Effector memory CD8-positive, alpha-beta T cell (primary cell): ENCODE measurements at regions not wholly inside any gene's neighbourhood (a gene's known extent, or its start where the extent isn't known, plus 50 kb on each side); places are given as distances from the start of the nearest gene placed in this dataset.
"Not testable (repeated sequence)": the region's sequence is repeated elsewhere in the genome, so short reads cannot be mapped to it uniquely, and the experiment has no call there.

Source experiments
- ATAC-seq: fragments of 150-1000 bp; cut with Tn5 transposase; replicated peaks from 2 replicates; pipeline ENCODE4 v1.10.0; 2021; ENCODE audit warnings: mild to moderate bottlenecking, moderate library complexity
- DNase-seq, 3 experiments: peaks; one replicate each; pipeline ENCODE4 v3.0.0; 2021
- H3K27ac Mint-ChIP-seq, 2 donors: one replicate each; pipeline ENCODE4 v1.8.0; 2022; ENCODE audit warnings: mild to moderate bottlenecking in 2 of 2, mixed read lengths in 2 of 2, moderate library complexity in 2 of 2
- H3K27me3 Mint-ChIP-seq, 2 donors: one replicate each; pipeline ENCODE4 v1.8.0; 2022; ENCODE audit warnings: mixed read lengths in 2 of 2
- H3K36me3 Mint-ChIP-seq: one replicate; pipeline ENCODE4 v1.8.0; 2022; ENCODE audit warnings: mild to moderate bottlenecking, moderate library complexity, mixed read lengths; ENCODE audit not compliant: insufficient read depth
- H3K4me1 Mint-ChIP-seq, 2 donors: one replicate each; pipeline ENCODE4 v1.8.0; 2022; ENCODE audit warnings: low read depth in 2 of 2, mixed read lengths in 2 of 2
- H3K4me3 Mint-ChIP-seq, 2 donors: one replicate each; pipeline ENCODE4 v1.8.0; 2022; ENCODE audit warnings: mild to moderate bottlenecking in 2 of 2, mixed read lengths in 2 of 2, moderate library complexity in 2 of 2
- H3K9me3 Mint-ChIP-seq, 2 donors: one replicate each; pipeline ENCODE4 v1.8.0; 2022; ENCODE audit warnings: mixed read lengths in 2 of 2

GRCh38 chr5:159807586-159807985, 108.7 kb upstream of the ADRA1B start:
- no peak overlapping the region for H3K4me3 Mint-ChIP-seq
- no peaks in the 10 kb centered on the region for H3K4me1 Mint-ChIP-seq
- H3K36me3 Mint-ChIP-seq = no peaks in the 10 kb centered on the region
- peaks cover 41 to 44% of the 10 kb centered on the region in 2 donors for H3K27me3 Mint-ChIP-seq
- H3K9me3 Mint-ChIP-seq = peaks cover 2 to 13% of the 10 kb centered on the region in 2 donors
- no peak for DNase-seq
- ATAC-seq = no peak
- no peak overlapping the region for H3K27ac Mint-ChIP-seq

GRCh38 chr5:159811712-159812111, 104.6 kb upstream of the ADRA1B start:
- ATAC-seq = no peak
- no peak overlapping the region for H3K27ac Mint-ChIP-seq
- H3K27me3 Mint-ChIP-seq = peaks cover 8% of the 10 kb centered on the region in 2 donors
- H3K36me3 Mint-ChIP-seq = no peaks in the 10 kb centered on the region
- DNase-seq = no peak
- peaks cover 2 to 8% of the 10 kb centered on the region in 2 donors for H3K9me3 Mint-ChIP-seq
- peaks cover 0 to 4% of the 10 kb centered on the region in 2 donors for H3K4me1 Mint-ChIP-seq
- H3K4me3 Mint-ChIP-seq = no peak overlapping the region

GRCh38 chr5:159812759-159813158, 103.5 kb upstream of the ADRA1B start:
- H3K27ac Mint-ChIP-seq, DNase-seq, H3K27me3 Mint-ChIP-seq, ATAC-seq, H3K4me1 Mint-ChIP-seq, H3K9me3 Mint-ChIP-seq, H3K4me3 Mint-ChIP-seq, H3K36me3 Mint-ChIP-seq: not testable (repeated sequence)

- no peak overlapping the region for H3K4me3 Mint-ChIP-seq
- H3K27ac Mint-ChIP-seq = no peak overlapping the region
- peaks cover 0 to 4% of the 10 kb centered on the region in 2 donors for H3K4me1 Mint-ChIP-seq
- ATAC-seq = no peak
- no peak for DNase-seq
- no peaks in the 10 kb centered on the region for H3K36me3 Mint-ChIP-seq
- peaks cover 0 to 9% of the 10 kb centered on the region in 2 donors for H3K27me3 Mint-ChIP-seq
- H3K9me3 Mint-ChIP-seq = peaks cover 0 to 2% of the 10 kb centered on the region in 2 donors
These were observed 102.1 kb upstream of the ADRA1B start for GRCh38 chr5:159814222-159814621.

- Mint-ChIP-seq H3K9me3 (peaks cover 0 to 2% of the 10 kb centered on the region in 2 donors), H3K36me3 (no peaks in the 10 kb centered on the region), H3K4me1 (peaks cover 0 to 4% of the 10 kb centered on the region in 2 donors), H3K27ac (no peak overlapping the region), H3K4me3 (no peak overlapping the region), H3K27me3 (peaks cover 0 to 12% of the 10 kb centered on the region in 2 donors)
- DNase-seq = no peak
- ATAC-seq = no peak
These were observed 101.3 kb upstream of the ADRA1B start for GRCh38 chr5:159814805-159815585.

- Mint-ChIP-seq H3K9me3 (peaks cover 0 to 2% of the 10 kb centered on the region in 2 donors), H3K27ac (no peak overlapping the region), H3K27me3 (peaks cover 1 to 36% of the 10 kb centered on the region in 2 donors), H3K4me3 (no peak overlapping the region), H3K4me1 (peaks cover 0 to 4% of the 10 kb centered on the region in 2 donors), H3K36me3 (no peaks in the 10 kb centered on the region)
- DNase-seq = no peak
- no peak for ATAC-seq
These were observed 98.8 kb upstream of the ADRA1B start for GRCh38 chr5:159817262-159818029.

- DNase-seq = no peak
- Mint-ChIP-seq H3K36me3 (no peaks in the 10 kb centered on the region), H3K27ac (no peak overlapping the region), H3K4me3 (no peak overlapping the region), H3K27me3 (peaks cover 12 to 39% of the 10 kb centered on the region in 2 donors), H3K4me1 (no peaks in the 10 kb centered on the region), H3K9me3 (peaks cover 0 to 2% of the 10 kb centered on the region in 2 donors)
- ATAC-seq = no peak
These were observed 96.5 kb upstream of the ADRA1B start for GRCh38 chr5:159819591-159820411.

GRCh38 chr5:159820692-159821091, 95.6 kb upstream of the ADRA1B start:
- H3K36me3 Mint-ChIP-seq = no peaks in the 10 kb centered on the region
- DNase-seq = no peak
- H3K4me3 Mint-ChIP-seq = no peak overlapping the region

GRCh38 chr5:159821461-159821940, 94.8 kb upstream of the ADRA1B start:
- DNase-seq (no peak), ATAC-seq (no peak)
- no peaks in the 10 kb centered on the region for H3K36me3 Mint-ChIP-seq
- peaks cover 15 to 39% of the 10 kb centered on the region in 2 donors for H3K27me3 Mint-ChIP-seq
- H3K4me3 Mint-ChIP-seq = no peak overlapping the region
- no peaks in the 10 kb centered on the region for H3K4me1 Mint-ChIP-seq
- H3K27ac Mint-ChIP-seq = no peak overlapping the region
- H3K9me3 Mint-ChIP-seq = peaks cover 0 to 2% of the 10 kb centered on the region in 2 donors

More at GRCh38 chr5:159820692-159821091, 95.6 kb upstream of the ADRA1B start:
- Mint-ChIP-seq H3K27me3 (peaks cover 15 to 39% of the 10 kb centered on the region in 2 donors), H3K9me3 (peaks cover 0 to 2% of the 10 kb centered on the region in 2 donors), H3K4me1 (no peaks in the 10 kb centered on the region), H3K27ac (no peak overlapping the region)
- no peak for ATAC-seq

GRCh38 chr5:159824188-159825161, 91.8 kb upstream of the ADRA1B start:
- H3K27ac Mint-ChIP-seq = no peak overlapping the region
- no peaks in the 10 kb centered on the region for H3K36me3 Mint-ChIP-seq
- DNase-seq (no peak), ATAC-seq (no peak)
- no peaks in the 10 kb centered on the region for H3K4me1 Mint-ChIP-seq
- H3K9me3 Mint-ChIP-seq = peaks cover 0 to 2% of the 10 kb centered on the region in 2 donors
- peaks cover 20 to 35% of the 10 kb centered on the region in 2 donors for H3K27me3 Mint-ChIP-seq
- H3K4me3 Mint-ChIP-seq = no peak overlapping the region

- Mint-ChIP-seq H3K36me3 (no peaks in the 10 kb centered on the region), H3K4me1 (no peaks in the 10 kb centered on the region), H3K9me3 (peaks cover 0 to 2% of the 10 kb centered on the region in 2 donors), H3K27me3 (peaks cover 25 to 34% of the 10 kb centered on the region in 2 donors), H3K27ac (no peak overlapping the region), H3K4me3 (no peak overlapping the region)
- ATAC-seq (no peak), DNase-seq (no peak)
These were observed 90.7 kb upstream of the ADRA1B start for GRCh38 chr5:159825551-159826051.
